ENCODE measurements at regions not wholly inside any gene's neighbourhood (a gene's known extent, or its start where the extent isn't known, plus 50 kb on each side); places are given as distances from the start of the nearest gene placed in this dataset.

- TF ChIP-seq CTCF (IDR thresholded peaks at IDR 0.05; ENCODE audit: low read depth, low read length, missing control alignments), result no peak
- DNase-seq, result no peak
- no peaks in the 10 kb centered on the region for H3K36me3 ChIP-seq (replicated peaks)
- no peaks in the 10 kb centered on the region for H3K27me3 ChIP-seq (replicated peaks)
- in situ Hi-C loops (cut with HindIII; ENCODE audit: low pct_ligation_motif_present, low sequenced_read_pairs), result no loop called here
- no peak overlapping the region for H3K27ac ChIP-seq
- H3K4me3 ChIP-seq (ENCODE audit: low read depth, low read length), result no peak overlapping the region
Measured at GRCh38 chr11:26904132-26904531, 89.8 kb upstream of the FIBIN start.

GRCh38 chr11:26904801-26905200, 89.1 kb upstream of the FIBIN start:
- Histone ChIP-seq H3K4me3 (ENCODE audit: low read depth, low read length) (no peak overlapping the region), H3K27me3 (replicated peaks) (no peaks in the 10 kb centered on the region), H3K27ac (no peak overlapping the region), H3K36me3 (replicated peaks) (no peaks in the 10 kb centered on the region)
- no peak for DNase-seq
- TF ChIP-seq CTCF (IDR thresholded peaks at IDR 0.05; ENCODE audit: low read depth, low read length, missing control alignments), result no peak
- in situ Hi-C loops (cut with HindIII; ENCODE audit: low pct_ligation_motif_present, low sequenced_read_pairs), result no loop called here

- Histone ChIP-seq H3K4me3 (ENCODE audit: low read depth, low read length) (no peak overlapping the region), H3K36me3 (replicated peaks) (no peaks in the 10 kb centered on the region), H3K27ac (no peak overlapping the region), H3K27me3 (replicated peaks) (no peaks in the 10 kb centered on the region)
- DNase-seq, result peak; percentile 34
- TF ChIP-seq CTCF (IDR thresholded peaks at IDR 0.05; ENCODE audit: low read depth, low read length, missing control alignments), result peak; percentile 8
- in situ Hi-C loops (cut with HindIII; ENCODE audit: low pct_ligation_motif_present, low sequenced_read_pairs), result no loop called here
Measured at GRCh38 chr11:26905368-26905767, 88.5 kb upstream of the FIBIN start.

GRCh38 chr11:26909515-26909914, 84.4 kb upstream of the FIBIN start:
- no peak for TF ChIP-seq CTCF (IDR thresholded peaks at IDR 0.05; ENCODE audit: low read depth, low read length, missing control alignments)
- no peak for DNase-seq
- H3K27ac ChIP-seq, result no peak overlapping the region
- no peaks in the 10 kb centered on the region for H3K36me3 ChIP-seq (replicated peaks)
- no peaks in the 10 kb centered on the region for H3K27me3 ChIP-seq (replicated peaks)
- no peak overlapping the region for H3K4me3 ChIP-seq (ENCODE audit: low read depth, low read length)
- in situ Hi-C loops (cut with HindIII; ENCODE audit: low pct_ligation_motif_present, low sequenced_read_pairs), result no loop called here

GRCh38 chr11:26909991-26910591, 83.8 kb upstream of the FIBIN start:
- in situ Hi-C loops (cut with HindIII; ENCODE audit: low pct_ligation_motif_present, low sequenced_read_pairs), result no loop called here
- Histone ChIP-seq H3K27me3 (replicated peaks) (no peaks in the 10 kb centered on the region), H3K4me3 (ENCODE audit: low read depth, low read length) (no peak overlapping the region), H3K36me3 (replicated peaks) (no peaks in the 10 kb centered on the region), H3K27ac (no peak overlapping the region)
- no peak for TF ChIP-seq CTCF (IDR thresholded peaks at IDR 0.05; ENCODE audit: low read depth, low read length, missing control alignments)
- no peak for DNase-seq

GRCh38 chr11:26914968-26915367, 78.9 kb upstream of the FIBIN start:
- no peak for TF ChIP-seq CTCF (IDR thresholded peaks at IDR 0.05; ENCODE audit: low read depth, low read length, missing control alignments)
- in situ Hi-C loops (cut with HindIII; ENCODE audit: low pct_ligation_motif_present, low sequenced_read_pairs), result no loop called here

More at GRCh38 chr11:26914968-26915367, 78.9 kb upstream of the FIBIN start:
- Histone ChIP-seq H3K27ac (no peak overlapping the region), H3K4me3 (ENCODE audit: low read depth, low read length) (no peak overlapping the region), H3K36me3 (replicated peaks) (no peaks in the 10 kb centered on the region), H3K27me3 (replicated peaks) (no peaks in the 10 kb centered on the region)
- no peak for DNase-seq

Measured in brain microvascular endothelial cell (primary cell).